Hepatocyte (in vitro differentiated cells): ENCODE measurements at regions not wholly inside any gene's neighbourhood (a gene's known extent, or its start where the extent isn't known, plus 50 kb on each side); places are given as distances from the start of the nearest gene placed in this dataset.

Experiments used
- DNase-seq: peaks from one replicate; pipeline ENCODE4 v3.0.0-alpha.2; 2016; ENCODE audit warnings: low spot score
- H2AFZ ChIP-seq: fragments of 200-600 bp; sonication (generic); 2 replicates; pipeline ENCODE4 v1.6.0; 2016; ENCODE audit warnings: antibody characterized with exemption, mild to moderate bottlenecking
- H3K27ac ChIP-seq: fragments of 200-600 bp; sonication (generic); 2 replicates; pipeline ENCODE4 v1.5.1; 2016; ENCODE audit warnings: mild to moderate bottlenecking
- H3K27me3 ChIP-seq: fragments of 200-600 bp; sonication (generic); 2 replicates; pipeline ENCODE4 v1.6.1; 2016
- H3K36me3 ChIP-seq: fragments of 200-600 bp; sonication (generic); replicated peaks from 2 replicates; pipeline ENCODE4 v1.5.1; 2016; ENCODE audit warnings: low read depth; ENCODE audit not compliant: insufficient read depth
- H3K4me1 ChIP-seq: fragments of 200-600 bp; sonication (generic); 2 replicates; pipeline ENCODE4 v1.5.1; 2016; ENCODE audit warnings: mild to moderate bottlenecking, moderate library complexity; ENCODE audit not compliant: insufficient read depth
- H3K4me2 ChIP-seq: fragments of 200-600 bp; sonication (generic); 2 replicates; pipeline ENCODE4 v1.6.0; 2016
- H3K4me3 ChIP-seq: fragments of 200-600 bp; sonication (generic); 2 replicates; pipeline ENCODE4 v1.5.1; 2016; ENCODE audit warnings: mild to moderate bottlenecking
- H3K79me2 ChIP-seq: fragments of 200-600 bp; sonication (generic); 2 replicates; pipeline ENCODE4 v1.6.0; 2017; ENCODE audit warnings: mild to moderate bottlenecking
- H3K9me2 ChIP-seq: fragments of 200-600 bp; sonication (generic); replicated peaks from 2 replicates; pipeline ENCODE4 v1.6.0; 2017; ENCODE audit warnings: mild to moderate bottlenecking; ENCODE audit not compliant: insufficient read depth
- H3K9me3 ChIP-seq: fragments of 200-600 bp; sonication (generic); 2 replicates; pipeline ENCODE4 v1.5.1; 2016; ENCODE audit warnings: low read depth, mild to moderate bottlenecking
- H4K20me1 ChIP-seq: fragments of 200-600 bp; sonication (generic); 2 replicates; pipeline ENCODE4 v1.6.0; 2016; ENCODE audit warnings: mild to moderate bottlenecking; ENCODE audit not compliant: insufficient read depth, poor library complexity, severe bottlenecking
- CTCF ChIP-seq: fragments of 200-600 bp; sonication (generic); IDR thresholded peaks from 2 replicates; pipeline ENCODE4 v1.5.1; 2016; ENCODE audit warnings: antibody characterized with exemption, mild to moderate bottlenecking; ENCODE audit not compliant: poor library complexity
- EZH2 ChIP-seq: fragments of 200-600 bp; sonication (generic); IDR thresholded peaks from 2 replicates; pipeline ENCODE4 v1.6.1; 2016; ENCODE audit warnings: antibody characterized with exemption, mild to moderate bottlenecking, borderline replicate concordance
- EZH2phosphoT487 ChIP-seq: fragments of 200-600 bp; sonication (generic); IDR thresholded peaks from one replicate; pipeline ENCODE4 v1.6.1; 2018; ENCODE audit warnings: antibody characterized with exemption, mild to moderate bottlenecking, low read depth, moderate library complexity; ENCODE audit not compliant: unreplicated experiment, severe bottlenecking
- WGBS: methylation state at CpG from one replicate; pipeline ENCODE4 v1.1.6; 2016; ENCODE audit warnings: low lambda C conversion rate; ENCODE audit errors: missing lambda C conversion rate; 5-methylcytosine and 5-hydroxymethylcytosine counted together

- no peaks in the 10 kb centered on the region for H3K9me2 ChIP-seq
- no peaks in the 10 kb centered on the region for H4K20me1 ChIP-seq
- peaks cover 44% of the 10 kb centered on the region for H3K27me3 ChIP-seq
- peak; percentile 54 for DNase-seq
- H3K36me3 ChIP-seq, result no peaks in the 10 kb centered on the region
- no peaks in the 10 kb centered on the region for H3K9me3 ChIP-seq
- no peaks in the 10 kb centered on the region for H3K4me1 ChIP-seq
- H2AFZ ChIP-seq, result no peak overlapping the region
- TF ChIP-seq CTCF (peak; percentile 61), EZH2phosphoT487 (no peak), EZH2 (no peak)
- H3K4me2 ChIP-seq, result no peak overlapping the region
- WGBS, result 53% methylated on average over 5 of the region's 5 CpGs
- no peak overlapping the region for H3K4me3 ChIP-seq
- no peaks in the 10 kb centered on the region for H3K79me2 ChIP-seq
- H3K27ac ChIP-seq, result no peak overlapping the region
These were observed 515.8 kb downstream of the KDM4C start for GRCh38 chr9:7273575-7273974.

GRCh38 chr9:7266911-7267595 is 509.3 kb downstream of the KDM4C start:
- Histone ChIP-seq H2AFZ (no peak overlapping the region), H3K36me3 (no peaks in the 10 kb centered on the region), H4K20me1 (no peaks in the 10 kb centered on the region), H3K9me2 (no peaks in the 10 kb centered on the region), H3K4me1 (peaks cover 7% of the 10 kb centered on the region), H3K4me3 (no peak overlapping the region), H3K27ac (peak overlapping the region; percentile 42), H3K9me3 (no peaks in the 10 kb centered on the region), H3K79me2 (no peaks in the 10 kb centered on the region), H3K4me2 (peak overlapping the region; percentile 18), H3K27me3 (peaks cover 27% of the 10 kb centered on the region)
- WGBS, result 47% methylated on average over 14 of the region's 14 CpGs
- DNase-seq, result peak; percentile 54
- TF ChIP-seq EZH2, result no peak
- TF ChIP-seq CTCF, result no peak
- peak; percentile 66 for TF ChIP-seq EZH2phosphoT487

- no peaks in the 10 kb centered on the region for H3K9me2 ChIP-seq
- no peaks in the 10 kb centered on the region for H4K20me1 ChIP-seq
- no peaks in the 10 kb centered on the region for H3K9me3 ChIP-seq
- no peak overlapping the region for H3K4me2 ChIP-seq
- H2AFZ ChIP-seq, result no peak overlapping the region
- H3K79me2 ChIP-seq, result no peaks in the 10 kb centered on the region
- H3K4me1 ChIP-seq, result peaks cover 7% of the 10 kb centered on the region
- DNase-seq, result no peak
- peaks cover 11% of the 10 kb centered on the region for H3K27me3 ChIP-seq
- TF ChIP-seq EZH2 (no peak), CTCF (no peak), EZH2phosphoT487 (no peak)
- H3K4me3 ChIP-seq, result no peak overlapping the region
- H3K36me3 ChIP-seq, result no peaks in the 10 kb centered on the region
- no peak overlapping the region for H3K27ac ChIP-seq
These were observed 507.4 kb downstream of the KDM4C start for GRCh38 chr9:7265181-7265580.
